OCI-LY1 (cell line): ENCODE measurements at regions not wholly inside any gene's neighbourhood (a gene's known extent, or its start where the extent isn't known, plus 50 kb on each side); places are given as distances from the start of the nearest gene placed in this dataset.

Experiments
- H2AFZ ChIP-seq: fragments of 200-600 bp; sonication (generic), shearing (Covaris generic); 2 replicates; pipeline ENCODE4 v1.6.0; 2014; ENCODE audit warnings: antibody characterized with exemption, mild to moderate bottlenecking, low read length
- H3F3A ChIP-seq: fragments of 200-600 bp; sonication (generic), shearing (Covaris generic); 2 replicates; pipeline ENCODE4 v1.6.0; 2014; ENCODE audit warnings: mild to moderate bottlenecking, antibody characterized with exemption, low read length, moderate library complexity; ENCODE audit not compliant: insufficient read depth
- H3K27ac ChIP-seq: fragments of 200-600 bp; sonication (generic); 2 replicates; pipeline ENCODE4 v1.5.1; 2014; ENCODE audit warnings: low read length, mixed run types, mild to moderate bottlenecking, low read depth; ENCODE audit not compliant: poor library complexity, severe bottlenecking
- H3K27me3 ChIP-seq: fragments of 200-600 bp; sonication (generic); 2 replicates; pipeline ENCODE4 v1.6.0; 2014; ENCODE audit warnings: antibody characterized with exemption, mild to moderate bottlenecking, low read length, moderate library complexity; ENCODE audit not compliant: insufficient read depth
- H3K36me3 ChIP-seq: fragments of 200-600 bp; sonication (generic); 2 replicates; pipeline ENCODE4 v1.6.1; 2014; ENCODE audit warnings: mild to moderate bottlenecking, antibody characterized with exemption, low read length, moderate library complexity, mixed read lengths; ENCODE audit not compliant: insufficient read depth
- H3K4me1 ChIP-seq: fragments of 200-600 bp; sonication (generic); 2 replicates; pipeline ENCODE4 v1.5.1; 2014; ENCODE audit warnings: mild to moderate bottlenecking, low read length, moderate library complexity; ENCODE audit not compliant: insufficient read depth, severe bottlenecking
- H3K4me2 ChIP-seq: fragments of 200-600 bp; sonication (generic), shearing (Covaris generic); 2 replicates; pipeline ENCODE4 v1.6.1; 2014; ENCODE audit warnings: low read length
- H3K4me3 ChIP-seq: fragments of 200-600 bp; sonication (generic); 2 replicates; pipeline ENCODE4 v1.5.1; 2014; ENCODE audit warnings: low read length, low read depth, mild to moderate bottlenecking, mixed read lengths; ENCODE audit not compliant: poor library complexity, severe bottlenecking
- H3K79me2 ChIP-seq: fragments of 200-600 bp; shearing (Covaris generic); 2 replicates; pipeline ENCODE4 v1.6.1; 2016; ENCODE audit warnings: mixed run types, low read length, mixed read lengths; ENCODE audit not compliant: insufficient read depth
- H3K9ac ChIP-seq: fragments of 200-600 bp; sonication (generic), shearing (Covaris generic); 2 replicates; pipeline ENCODE4 v1.6.1; 2014; ENCODE audit warnings: mild to moderate bottlenecking, low read length, mixed read lengths
- H3K9me2 ChIP-seq: fragments of 200-600 bp; sonication (generic), shearing (Covaris generic); 2 replicates; pipeline ENCODE4 v1.6.1; 2014; ENCODE audit warnings: low read depth, mild to moderate bottlenecking, low read length, mixed read lengths
- H3K9me3 ChIP-seq: fragments of 200-600 bp; shearing (Covaris generic); 2 replicates; pipeline ENCODE4 v1.6.1; 2014; ENCODE audit warnings: low read length, mixed read lengths
- H4K20me1 ChIP-seq: fragments of 200-600 bp; sonication (generic), shearing (Covaris generic); 2 replicates; pipeline ENCODE4 v1.6.0; 2016; ENCODE audit warnings: mild to moderate bottlenecking, low read length; ENCODE audit not compliant: insufficient read depth
- EZH2 ChIP-seq: fragments of 200-600 bp; sonication (generic), shearing (Covaris generic); IDR thresholded peaks from 2 replicates; pipeline ENCODE4 v1.8.0; 2017; ENCODE audit warnings: borderline replicate concordance, mixed run types, mild to moderate bottlenecking, antibody characterized with exemption, low read length, moderate library complexity, mixed read lengths
- TF ChIP-seq, protein P1 (sequence below): fragments of 200-600 bp; sonication (generic), shearing (Covaris generic); IDR thresholded peaks from 2 replicates; pipeline ENCODE4 v1.5.1; 2017; ENCODE audit warnings: mild to moderate bottlenecking, antibody characterized with exemption, low read length, moderate library complexity, mixed read lengths

DNA sequence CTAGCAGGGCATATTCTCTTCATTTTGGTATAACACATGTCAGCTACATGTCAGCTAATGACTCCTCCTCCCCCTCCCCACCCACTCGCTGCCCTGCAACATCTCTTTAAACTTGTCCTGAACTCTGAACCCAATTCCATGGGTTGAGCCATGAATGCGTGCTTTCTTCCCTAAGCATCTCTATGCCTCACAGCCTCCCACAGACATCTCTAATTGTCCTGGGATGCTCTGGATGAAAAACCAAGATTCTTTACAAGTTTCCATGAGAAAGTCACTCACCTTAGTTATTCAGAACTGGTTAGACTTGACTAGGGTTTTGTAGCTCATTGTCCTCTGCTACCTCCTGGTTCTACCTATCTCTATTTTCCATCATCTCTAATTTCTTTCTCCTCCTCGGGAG is 629.1 kb downstream of the TBL1XR1 start:
- Histone ChIP-seq H4K20me1 (no peaks in the 10 kb centered on the region), H3K9me3 (no peaks in the 10 kb centered on the region), H3K9me2 (no peaks in the 10 kb centered on the region), H3F3A (no peaks in the 10 kb centered on the region), H3K36me3 (no peaks in the 10 kb centered on the region), H3K27me3 (no peaks in the 10 kb centered on the region), H2AFZ (no peak overlapping the region), H3K79me2 (no peaks in the 10 kb centered on the region), H3K9ac (no peak overlapping the region), H3K4me1 (no peaks in the 10 kb centered on the region), H3K4me2 (no peak overlapping the region), H3K27ac (no peak overlapping the region), H3K4me3 (no peak overlapping the region)
- TF ChIP-seq EZH2, result no peak
- TF ChIP-seq, protein P1, sequence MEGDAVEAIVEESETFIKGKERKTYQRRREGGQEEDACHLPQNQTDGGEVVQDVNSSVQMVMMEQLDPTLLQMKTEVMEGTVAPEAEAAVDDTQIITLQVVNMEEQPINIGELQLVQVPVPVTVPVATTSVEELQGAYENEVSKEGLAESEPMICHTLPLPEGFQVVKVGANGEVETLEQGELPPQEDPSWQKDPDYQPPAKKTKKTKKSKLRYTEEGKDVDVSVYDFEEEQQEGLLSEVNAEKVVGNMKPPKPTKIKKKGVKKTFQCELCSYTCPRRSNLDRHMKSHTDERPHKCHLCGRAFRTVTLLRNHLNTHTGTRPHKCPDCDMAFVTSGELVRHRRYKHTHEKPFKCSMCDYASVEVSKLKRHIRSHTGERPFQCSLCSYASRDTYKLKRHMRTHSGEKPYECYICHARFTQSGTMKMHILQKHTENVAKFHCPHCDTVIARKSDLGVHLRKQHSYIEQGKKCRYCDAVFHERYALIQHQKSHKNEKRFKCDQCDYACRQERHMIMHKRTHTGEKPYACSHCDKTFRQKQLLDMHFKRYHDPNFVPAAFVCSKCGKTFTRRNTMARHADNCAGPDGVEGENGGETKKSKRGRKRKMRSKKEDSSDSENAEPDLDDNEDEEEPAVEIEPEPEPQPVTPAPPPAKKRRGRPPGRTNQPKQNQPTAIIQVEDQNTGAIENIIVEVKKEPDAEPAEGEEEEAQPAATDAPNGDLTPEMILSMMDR, result no peak

- H3K27me3 ChIP-seq, result no peaks in the 10 kb centered on the region
- no peak overlapping the region for H3K9ac ChIP-seq
- TF ChIP-seq, protein P1, result no peak
- no peak for TF ChIP-seq EZH2
- no peak overlapping the region for H3K4me3 ChIP-seq
- no peak overlapping the region for H2AFZ ChIP-seq
- H4K20me1 ChIP-seq, result no peaks in the 10 kb centered on the region
- no peaks in the 10 kb centered on the region for H3K9me3 ChIP-seq
- H3F3A ChIP-seq, result no peaks in the 10 kb centered on the region
- no peaks in the 10 kb centered on the region for H3K36me3 ChIP-seq
- H3K4me2 ChIP-seq, result no peak overlapping the region
- no peaks in the 10 kb centered on the region for H3K4me1 ChIP-seq
- H3K27ac ChIP-seq, result no peak overlapping the region
- no peaks in the 10 kb centered on the region for H3K9me2 ChIP-seq
- no peaks in the 10 kb centered on the region for H3K79me2 ChIP-seq
Observed at GRCh38 chr3:176566757-176567156, 630.5 kb downstream of the TBL1XR1 start.

GRCh38 chr3:176562331-176562730 is 635.0 kb downstream of the TBL1XR1 start:
- H3K79me2 ChIP-seq, result no peaks in the 10 kb centered on the region
- TF ChIP-seq, protein P1, result no peak
- TF ChIP-seq EZH2, result no peak
- no peak overlapping the region for H3K27ac ChIP-seq
- no peaks in the 10 kb centered on the region for H3K4me1 ChIP-seq
- no peaks in the 10 kb centered on the region for H3F3A ChIP-seq
- H3K4me3 ChIP-seq, result no peak overlapping the region
- no peaks in the 10 kb centered on the region for H3K9me2 ChIP-seq
- no peaks in the 10 kb centered on the region for H3K9me3 ChIP-seq
- no peak overlapping the region for H3K9ac ChIP-seq
- no peak overlapping the region for H3K4me2 ChIP-seq
- no peaks in the 10 kb centered on the region for H3K36me3 ChIP-seq
- H2AFZ ChIP-seq, result no peak overlapping the region
- H3K27me3 ChIP-seq, result no peaks in the 10 kb centered on the region
- no peaks in the 10 kb centered on the region for H4K20me1 ChIP-seq
